Urothelium cell line (cell line): ENCODE measurements at regions not wholly inside any gene's neighbourhood (a gene's known extent, or its start where the extent isn't known, plus 50 kb on each side); places are given as distances from the start of the nearest gene placed in this dataset.
"Not testable (repeated sequence)": the region's sequence is repeated elsewhere in the genome, so short reads cannot be mapped to it uniquely, and the experiment has no call there.

Experiments used
- DNase-seq: peaks from one replicate; pipeline ENCODE4 v3.0.0; 2011; ENCODE audit warnings: low spot score, mixed read lengths
- FAIRE-seq: peaks from 2 replicates; lab custom pipeline; 2011; peaks lifted over from hg19 to GRCh38; lab: Jason Lieb, UNC

GRCh38 chr11:45413156-45413858 lies 127.2 kb upstream of the SYT13 start:
- DNase-seq (no peak), FAIRE-seq (no peak)

GRCh38 chr11:45412521-45412920 lies 126.4 kb upstream of the SYT13 start:
- FAIRE-seq (no peak), DNase-seq (no peak)

- no peak for DNase-seq
These were observed 125.9 kb upstream of the SYT13 start for GRCh38 chr11:45412051-45412471.

DNA sequence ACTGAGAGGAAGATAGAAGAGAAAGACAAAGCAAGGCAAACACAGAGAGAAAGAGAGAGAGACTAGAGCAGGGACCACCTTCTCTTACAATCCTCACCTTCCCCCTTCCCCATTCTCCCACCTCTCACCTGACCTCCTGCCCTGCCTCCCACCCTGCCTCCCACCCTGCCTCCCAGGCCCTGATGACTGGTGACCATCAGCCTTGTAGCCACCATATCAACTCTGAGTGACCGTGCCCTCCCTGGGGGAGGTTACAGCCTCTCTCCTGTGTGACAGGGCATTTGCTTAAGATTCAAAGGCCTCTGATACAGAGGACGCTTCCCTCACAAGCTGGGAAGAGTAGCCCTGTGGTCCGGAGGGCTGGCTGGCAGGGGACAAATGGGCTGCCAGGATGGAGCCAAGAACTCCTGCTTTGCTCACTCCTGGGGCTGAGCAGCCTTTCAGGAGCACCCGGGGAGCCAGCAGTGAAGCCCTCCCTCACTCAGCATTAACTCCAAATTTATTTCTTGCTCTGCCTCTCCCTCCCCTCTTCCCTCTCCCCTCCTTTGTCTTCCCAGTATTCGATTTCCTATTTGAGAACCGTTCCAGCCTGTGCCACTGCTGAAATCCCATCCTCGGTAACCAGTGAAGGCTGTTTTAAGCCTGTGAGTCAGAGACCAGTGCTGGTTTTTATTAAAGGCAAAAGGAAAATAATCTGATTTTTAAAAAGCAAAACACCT lies 125.2 kb upstream of the SYT13 start:
- DNase-seq = no peak
- FAIRE-seq = no peak

More at GRCh38 chr11:45412051-45412471, 125.9 kb upstream of the SYT13 start:
- no peak for FAIRE-seq

DNA sequence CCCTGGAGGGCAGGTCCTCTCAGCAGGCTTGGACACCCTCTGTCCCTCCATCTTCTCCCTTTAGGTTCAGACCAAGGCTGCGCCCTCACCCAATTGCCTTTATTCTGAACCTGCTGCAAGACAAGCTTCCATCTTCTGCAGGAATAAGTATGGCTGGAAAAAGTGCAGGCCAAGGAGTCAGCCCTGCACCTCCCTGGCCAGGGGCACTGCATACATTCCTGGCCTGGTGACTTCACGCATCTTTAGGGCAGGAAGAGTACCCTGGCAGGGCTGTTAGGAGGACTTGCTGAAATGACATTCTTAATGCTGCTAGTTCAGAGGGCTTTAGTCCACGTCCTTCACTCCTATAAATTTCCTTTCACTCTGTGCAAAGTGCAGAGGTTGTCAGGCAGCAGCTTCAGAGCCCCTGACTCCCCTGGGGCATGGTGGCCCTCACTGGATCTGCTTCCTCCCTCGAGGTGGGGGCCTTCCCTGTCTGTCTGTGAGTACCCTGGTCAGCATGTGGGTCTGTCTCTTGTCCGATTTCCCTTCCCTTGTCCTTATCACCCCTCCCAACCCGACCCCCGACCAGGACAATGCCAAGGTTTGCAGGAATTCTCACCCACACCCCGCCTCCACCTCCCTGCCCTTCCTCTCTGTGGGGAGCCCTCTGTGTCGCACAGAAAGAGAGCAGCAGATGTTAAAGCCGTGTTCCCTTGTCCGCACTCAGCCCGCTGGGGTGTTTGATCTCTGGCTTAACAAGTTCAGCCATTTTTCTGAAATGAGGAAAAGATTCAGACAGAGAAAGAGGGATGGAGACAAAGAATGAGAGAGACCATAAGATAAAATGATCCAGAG lies 124.5 kb upstream of the SYT13 start:
- DNase-seq (no peak), FAIRE-seq (no peak)

DNA sequence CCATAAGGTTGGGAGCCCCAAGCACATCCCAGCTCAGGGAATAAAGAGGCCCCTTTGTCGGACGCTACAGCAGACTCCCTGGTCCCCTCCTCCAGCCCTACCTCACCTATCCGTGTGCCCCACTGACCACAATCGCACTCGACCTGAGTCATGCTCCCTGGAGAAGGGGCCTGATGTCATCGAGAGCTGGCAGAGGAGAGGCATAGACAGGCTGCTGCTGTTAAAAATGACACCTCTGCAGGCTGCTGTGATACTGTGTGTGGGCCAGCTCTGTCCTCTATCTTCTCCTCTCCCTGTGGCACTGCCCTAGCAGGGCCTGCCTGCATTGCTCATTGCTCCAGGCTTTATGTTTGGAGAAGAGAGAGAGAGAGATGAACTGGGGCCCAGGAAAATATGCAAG lies 123.4 kb upstream of the SYT13 start:
- peak; percentile 36 for DNase-seq
- FAIRE-seq = no peak

DNA sequence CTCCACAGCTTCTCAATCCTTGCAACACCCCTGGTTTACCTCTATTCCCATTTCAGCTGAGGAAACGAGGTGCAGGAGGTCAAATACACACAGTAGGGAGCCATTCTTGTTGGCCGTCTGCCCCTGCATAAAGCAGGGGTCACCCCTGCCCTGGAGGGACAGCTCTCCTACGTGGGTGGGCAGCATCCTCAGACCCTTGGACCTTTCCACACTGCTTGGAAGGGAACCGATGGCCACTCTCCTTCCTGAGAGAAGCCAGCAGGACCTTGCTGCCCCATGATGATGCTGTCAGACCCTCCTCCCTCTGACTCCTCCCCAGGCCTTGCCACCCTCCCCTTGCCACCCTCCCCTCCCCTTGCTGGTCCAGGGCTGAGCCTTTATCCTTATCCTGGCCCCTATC lies 121.1 kb upstream of the SYT13 start:
- no peak for FAIRE-seq
- DNase-seq = no peak

GRCh38 chr11:45405916-45406670 lies 120.0 kb upstream of the SYT13 start:
- DNase-seq (no peak), FAIRE-seq (no peak)

- not testable (repeated sequence) for DNase-seq, FAIRE-seq
These were observed 117.4 kb upstream of the SYT13 start for GRCh38 chr11:45403521-45403920.

DNA sequence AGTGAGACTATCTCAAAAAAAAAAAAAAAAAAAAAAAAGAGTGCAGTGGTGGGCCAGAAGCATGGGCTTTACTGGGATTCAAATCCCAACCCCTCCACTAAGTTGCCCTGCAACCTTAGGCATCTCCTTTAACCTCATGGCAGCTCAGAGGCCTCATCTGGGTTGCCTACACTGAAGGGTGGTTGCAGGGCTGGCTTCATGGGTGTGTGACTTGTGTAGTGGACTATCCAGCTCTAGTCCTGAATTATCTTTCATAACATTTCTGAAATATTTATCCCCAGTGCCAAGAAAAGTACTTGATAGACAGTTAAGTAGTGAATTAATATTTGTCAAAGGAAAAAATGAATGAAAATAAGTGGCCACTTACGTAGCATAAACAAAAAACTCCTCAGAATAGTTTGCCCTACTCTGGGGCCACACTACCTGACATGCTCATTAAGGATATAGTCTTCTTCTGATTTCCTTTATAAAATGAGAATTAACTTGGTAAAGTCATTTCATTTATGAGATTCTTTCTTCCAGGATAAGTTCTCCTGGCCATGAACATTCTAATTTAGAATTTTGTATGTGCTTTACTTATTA lies 116.0 kb upstream of the SYT13 start:
- DNase-seq (no peak), FAIRE-seq (no peak)

GRCh38 chr11:45400591-45400990 lies 114.5 kb upstream of the SYT13 start:
- DNase-seq = peak; percentile 65
- FAIRE-seq = no peak

DNA sequence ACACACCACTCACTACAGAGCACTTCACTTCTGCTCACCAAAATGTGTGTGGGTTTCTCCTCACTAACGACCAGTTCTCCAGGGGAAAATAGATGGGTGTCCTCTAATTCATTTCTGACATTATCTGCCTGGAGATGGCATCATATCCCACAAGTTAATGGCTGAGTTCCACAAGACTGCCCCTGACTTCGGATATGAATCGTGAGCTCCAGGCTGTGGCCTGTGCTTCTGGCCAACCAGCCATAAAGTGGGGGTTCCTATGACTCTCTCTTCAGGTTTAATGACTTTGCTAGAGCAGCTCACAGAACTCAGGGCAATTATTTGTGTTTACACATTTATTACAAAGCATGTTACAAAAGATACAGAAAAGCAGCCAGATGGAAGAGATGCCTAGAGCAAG lies 113.0 kb upstream of the SYT13 start:
- no peak for FAIRE-seq
- no peak for DNase-seq

- FAIRE-seq (peak; percentile 74), DNase-seq (no peak)
These were observed 112.2 kb upstream of the SYT13 start for GRCh38 chr11:45398325-45398724.

- FAIRE-seq = no peak
- no peak for DNase-seq
These were observed 110.3 kb upstream of the SYT13 start for GRCh38 chr11:45396394-45396793.

DNA sequence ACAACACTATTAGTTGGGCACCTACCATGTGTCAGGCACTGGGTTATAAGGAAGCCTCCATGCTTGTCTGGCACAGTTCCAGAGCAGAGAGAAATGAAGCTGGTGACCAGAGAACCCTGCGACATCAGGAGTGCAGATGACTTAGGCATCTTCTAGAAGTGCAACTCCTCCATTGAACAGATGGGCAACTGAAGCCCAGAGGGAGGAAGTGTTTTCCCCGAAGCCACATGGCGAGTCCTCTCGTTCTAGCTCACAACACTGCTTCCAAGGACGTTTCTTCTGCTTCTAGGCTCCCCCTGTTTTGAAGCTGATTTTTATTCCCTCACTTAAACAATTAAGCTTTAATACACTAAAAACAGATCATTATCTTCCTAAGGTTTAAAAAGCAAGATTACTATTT lies 109.8 kb upstream of the SYT13 start:
- DNase-seq (no peak), FAIRE-seq (no peak)

DNA sequence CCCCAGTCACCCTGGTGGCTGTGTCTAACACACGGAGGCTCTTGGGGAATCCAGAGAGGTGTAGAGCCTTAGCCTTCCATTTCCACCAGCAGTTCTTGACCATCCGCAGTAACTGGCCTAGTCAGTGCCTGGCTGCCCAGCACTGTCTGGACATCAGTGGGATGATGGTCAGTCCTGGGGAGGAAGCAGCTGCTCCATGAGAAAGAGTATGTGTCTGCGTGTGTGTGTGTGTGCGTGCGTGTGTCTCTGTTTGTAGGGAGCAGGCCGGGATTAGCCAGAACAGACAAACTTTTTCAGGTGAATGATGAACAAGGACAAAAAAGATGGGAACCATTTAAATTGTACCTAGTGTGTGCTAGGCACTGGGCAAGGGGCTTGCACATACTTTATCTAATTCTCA lies 109.3 kb upstream of the SYT13 start:
- no peak for FAIRE-seq
- DNase-seq = no peak

GRCh38 chr11:45394294-45395085 lies 108.3 kb upstream of the SYT13 start:
- FAIRE-seq (no peak), DNase-seq (no peak)

- DNase-seq = no peak
- no peak for FAIRE-seq
These were observed 107.7 kb upstream of the SYT13 start for GRCh38 chr11:45393826-45394225.

DNA sequence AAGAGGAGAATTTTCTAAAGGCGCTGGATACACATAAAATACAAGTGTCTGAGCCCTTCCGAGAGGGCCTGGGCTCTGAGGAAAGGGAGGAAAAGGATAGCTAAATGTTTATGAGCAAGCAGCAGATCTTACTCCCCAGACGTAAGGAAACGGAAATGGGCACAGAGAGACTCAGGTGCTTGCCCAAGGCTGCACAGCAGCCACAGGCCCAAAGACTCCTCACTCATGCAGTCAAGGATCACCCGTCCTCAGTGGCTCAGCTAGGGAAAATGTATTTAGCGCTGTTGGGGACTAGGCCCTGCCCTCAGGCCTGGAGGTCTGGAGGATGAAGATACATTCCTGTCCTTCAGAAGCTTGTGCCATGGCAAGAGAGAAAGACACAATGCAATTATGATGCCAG lies 107.2 kb upstream of the SYT13 start:
- FAIRE-seq (no peak), DNase-seq (no peak)
